M059J (cell line): ENCODE measurements at regions not wholly inside any gene's neighbourhood (a gene's known extent, or its start where the extent isn't known, plus 50 kb on each side); places are given as distances from the start of the nearest gene placed in this dataset.
A peak's percentile ranks its signal among the peaks of the same experiment; 100 is the strongest.

ENCODE experiments used
- DNase-seq: peaks from one replicate; pipeline ENCODE4 v3.0.0-alpha.2; 2012; ENCODE audit warnings: low read depth

DNA sequence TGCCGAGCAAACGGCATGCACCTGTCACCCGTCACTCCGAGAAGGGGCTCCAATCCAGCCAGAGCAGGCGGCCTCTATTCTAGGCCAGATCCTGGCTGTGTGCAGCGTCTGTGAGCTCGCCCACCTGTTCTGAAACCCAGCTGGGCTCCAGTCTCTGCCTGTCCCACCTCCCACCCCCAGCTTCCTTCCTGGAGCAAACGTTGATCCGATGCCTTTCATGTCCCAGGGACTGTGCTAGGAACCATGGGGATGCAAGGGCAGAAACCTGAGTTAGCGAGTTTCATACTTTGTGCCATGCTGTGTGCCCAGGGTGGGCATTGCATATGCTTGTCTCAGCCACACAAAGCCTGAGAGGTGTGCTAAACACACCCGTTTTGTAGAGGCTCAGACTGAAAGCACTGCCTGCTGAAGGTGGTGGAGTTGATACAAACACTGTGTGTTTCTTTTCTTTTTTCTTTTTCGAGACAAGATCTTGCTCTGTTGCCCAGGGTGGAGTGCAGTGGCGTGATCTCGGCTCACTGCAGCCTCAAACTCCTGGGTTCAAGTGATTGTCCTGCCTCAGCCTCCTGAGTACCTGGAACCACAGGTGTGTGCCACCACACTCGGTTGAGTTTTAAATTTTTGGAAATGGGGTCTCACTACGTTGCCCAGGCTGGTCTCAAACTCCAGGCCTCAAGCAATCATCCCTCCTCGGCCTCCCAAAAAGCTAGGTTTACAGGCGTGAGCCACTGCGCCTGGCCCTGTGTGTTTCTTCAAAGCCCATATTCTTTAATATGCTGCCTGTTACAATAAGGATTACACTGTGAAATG lies 84.1 kb upstream of the MED13L start:
- no peak for DNase-seq

DNA sequence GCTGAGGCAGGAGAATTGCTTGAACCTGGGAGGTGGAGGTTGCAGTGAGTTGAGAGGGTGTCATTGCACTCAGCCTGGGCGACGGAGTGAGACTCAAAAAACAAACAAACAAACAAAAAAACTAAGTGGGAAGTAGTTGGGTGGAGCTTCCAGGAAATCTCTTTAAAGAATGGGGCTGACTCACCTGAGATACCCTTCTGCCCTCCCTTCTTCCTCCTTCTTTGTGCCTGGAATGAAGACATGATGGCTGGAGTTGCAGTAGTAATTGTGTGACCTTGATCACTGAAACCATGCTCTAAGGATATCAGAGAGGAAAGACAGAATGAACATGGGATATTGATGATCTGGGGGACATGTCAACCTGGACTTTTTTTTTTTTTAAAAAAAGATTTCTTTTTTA lies 87.6 kb upstream of the MED13L start:
- no peak for DNase-seq

DNA sequence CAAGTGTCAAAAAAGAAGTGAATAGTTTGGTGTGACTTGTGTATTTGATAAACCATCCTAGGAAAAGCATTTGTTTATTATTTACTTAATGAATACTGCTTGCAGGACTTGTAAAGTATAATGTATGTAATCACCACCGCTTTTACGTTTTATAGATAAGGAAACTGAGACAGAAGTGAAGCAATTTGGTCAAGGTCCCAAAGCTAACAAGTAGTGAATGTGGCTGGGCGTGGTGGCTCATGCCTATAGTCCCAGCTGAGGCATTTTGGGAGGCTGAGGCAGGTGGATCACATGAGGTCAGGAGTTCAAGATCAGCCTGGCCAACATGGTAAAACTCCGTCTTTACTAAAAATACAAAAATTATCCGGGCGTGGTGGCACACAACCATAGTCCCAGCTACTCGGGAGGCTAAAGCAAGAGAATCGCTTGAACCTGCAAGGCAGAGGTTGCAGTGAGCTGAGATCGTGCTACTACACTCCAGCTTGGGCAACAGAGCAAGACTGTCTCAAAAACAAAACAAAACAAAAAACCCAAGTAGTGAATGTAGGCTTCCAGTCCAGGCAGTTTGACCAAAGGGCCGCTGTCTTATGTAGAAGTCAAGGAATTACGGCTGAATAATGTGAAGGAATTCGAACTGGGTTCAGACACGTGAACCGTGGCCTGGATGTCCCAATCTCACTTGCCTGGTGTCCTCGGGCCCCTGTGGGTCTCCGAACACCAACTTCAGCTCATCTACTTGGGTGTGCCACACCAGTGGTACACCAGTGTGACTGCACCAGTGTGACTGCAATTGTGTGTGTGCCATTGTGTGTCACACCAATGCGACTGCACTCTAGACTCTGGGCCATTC lies 88.3 kb upstream of the MED13L start:
- DNase-seq: no peak

DNA sequence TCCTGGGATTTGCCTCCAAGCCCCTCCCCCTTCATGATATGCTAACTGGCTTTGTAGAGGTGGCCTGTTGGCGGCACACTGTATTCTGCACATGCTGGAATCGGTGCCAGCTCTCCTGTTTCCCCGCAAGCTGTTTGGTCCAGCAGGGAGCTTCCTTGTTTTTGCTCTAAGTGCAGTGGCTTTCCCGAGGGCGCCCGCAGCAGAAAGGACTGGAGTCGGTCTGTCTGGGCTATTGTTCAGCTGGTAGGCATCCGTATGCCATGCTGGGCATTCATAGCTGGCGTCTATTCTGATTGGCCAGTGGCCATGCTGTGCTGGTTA lies 88.9 kb upstream of the MED13L start:
- peak; percentile 67 for DNase-seq

DNA sequence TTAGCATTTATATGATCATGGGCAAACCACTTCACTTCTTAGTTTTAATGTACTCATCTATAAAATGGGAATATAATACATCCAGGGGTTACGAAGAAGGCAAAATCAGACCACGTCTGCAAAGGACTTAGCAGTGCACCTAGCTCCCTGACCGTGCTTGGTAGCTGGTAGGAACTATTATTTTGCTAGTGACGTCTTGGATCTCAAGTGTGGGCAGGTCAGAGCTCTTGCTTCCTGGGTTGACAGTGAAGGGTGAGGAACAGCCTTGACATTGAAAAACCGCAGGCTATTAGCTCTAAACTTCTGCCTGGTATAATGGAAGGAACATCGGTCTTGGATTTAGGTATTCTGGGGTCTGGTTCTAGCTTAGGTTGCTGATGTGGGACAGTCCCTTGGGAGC lies 89.3 kb upstream of the MED13L start:
- no peak for DNase-seq

DNA sequence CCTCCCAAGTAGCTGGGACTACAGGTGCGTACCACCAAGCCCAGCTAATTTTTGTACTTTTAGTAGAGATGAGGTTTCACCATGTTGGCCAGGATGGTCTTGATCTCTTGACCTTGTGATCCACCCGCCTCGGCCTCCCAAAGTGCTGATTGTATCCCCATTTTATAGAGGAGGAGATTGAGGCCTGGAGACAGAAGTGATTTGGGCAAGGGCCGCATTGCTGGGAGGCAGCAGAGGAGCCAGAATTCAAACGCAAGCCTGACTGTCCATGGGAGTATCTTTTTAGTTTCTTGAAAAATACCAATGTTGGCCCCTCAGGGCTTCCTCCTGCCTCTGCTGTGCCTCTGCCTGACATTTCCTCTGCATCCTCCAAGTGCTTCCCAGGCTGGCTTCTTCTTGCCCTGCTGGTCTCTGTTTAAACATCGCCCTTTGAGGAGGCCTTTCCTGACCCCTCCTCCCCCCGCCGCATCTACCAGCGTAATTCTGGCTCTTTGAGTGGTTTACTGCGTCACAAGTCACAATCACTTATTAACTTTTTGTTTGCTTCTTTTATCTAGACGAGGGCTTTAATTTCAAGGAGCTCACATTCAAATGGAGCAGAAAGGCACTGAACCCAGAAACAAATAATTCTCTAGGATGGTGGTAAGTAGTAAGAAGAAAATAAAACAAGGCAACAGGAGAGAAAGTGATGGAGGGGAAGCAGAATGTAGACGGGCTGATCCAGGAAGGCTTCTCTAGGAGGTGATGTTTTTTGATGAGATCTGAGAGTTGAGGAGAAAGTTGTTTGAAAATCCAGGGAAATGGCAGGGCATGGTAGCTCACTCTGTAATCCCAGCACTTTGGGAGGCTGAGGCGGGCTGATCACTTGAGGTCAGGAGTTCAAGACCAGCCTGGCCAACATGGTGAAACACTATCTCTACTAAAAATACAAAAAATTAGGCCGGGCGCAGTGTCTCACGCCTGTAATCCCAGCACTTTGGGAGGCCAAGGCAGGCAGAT lies 91.0 kb upstream of the MED13L start:
- no peak for DNase-seq

DNA sequence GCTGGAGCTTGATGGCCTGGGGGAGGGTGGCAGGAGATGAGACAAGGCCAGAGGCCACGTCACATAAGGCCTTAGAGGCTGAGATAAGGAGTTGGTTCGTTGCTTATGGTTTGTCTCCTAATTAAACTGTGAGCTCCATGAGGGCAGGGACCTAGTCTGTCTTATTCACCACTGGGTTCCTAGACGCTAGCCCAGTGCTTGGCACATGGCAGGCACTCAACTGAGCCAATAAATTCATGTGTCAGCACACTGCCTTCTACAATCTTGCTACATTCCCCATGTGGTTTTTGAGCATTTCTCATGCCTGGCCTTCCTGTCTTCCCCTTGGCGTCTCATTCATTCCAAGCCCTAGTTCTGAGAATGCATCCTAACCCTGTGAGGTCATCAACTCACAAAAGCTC lies 92.5 kb upstream of the MED13L start:
- DNase-seq: peak; percentile 80

DNA sequence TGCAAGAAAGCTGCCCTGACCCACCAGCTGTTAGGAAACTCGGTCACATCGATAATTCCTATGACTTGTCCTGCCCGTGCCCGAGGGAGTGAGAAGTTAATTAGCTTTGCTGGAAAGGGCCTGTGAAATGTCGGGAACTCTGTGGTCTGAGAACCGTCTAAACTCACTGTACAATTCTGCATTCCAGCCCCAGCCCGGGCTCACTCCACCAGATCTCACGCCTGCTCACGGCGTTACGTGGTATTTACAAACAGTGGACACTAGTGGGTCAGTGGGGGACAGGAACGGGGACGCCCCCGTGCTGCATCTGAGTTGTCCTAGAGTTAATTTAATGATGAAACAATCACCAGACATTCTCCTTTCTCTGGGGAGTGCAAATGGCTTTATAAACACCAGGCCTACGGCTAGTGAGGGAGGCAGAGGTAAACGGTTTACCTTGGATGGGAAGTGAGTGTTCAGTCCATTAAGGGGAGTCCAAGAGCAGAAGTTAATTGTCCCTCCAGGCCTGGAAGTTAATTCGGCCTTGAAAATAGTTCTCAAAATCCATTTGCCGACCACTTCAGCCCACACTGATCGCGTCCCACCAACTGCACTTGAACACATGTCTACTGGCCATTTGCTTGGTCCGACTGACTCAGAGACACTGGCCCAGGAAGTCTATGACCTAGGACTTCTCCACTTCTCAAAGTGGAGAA lies 93.5 kb upstream of the MED13L start:
- no peak for DNase-seq

DNA sequence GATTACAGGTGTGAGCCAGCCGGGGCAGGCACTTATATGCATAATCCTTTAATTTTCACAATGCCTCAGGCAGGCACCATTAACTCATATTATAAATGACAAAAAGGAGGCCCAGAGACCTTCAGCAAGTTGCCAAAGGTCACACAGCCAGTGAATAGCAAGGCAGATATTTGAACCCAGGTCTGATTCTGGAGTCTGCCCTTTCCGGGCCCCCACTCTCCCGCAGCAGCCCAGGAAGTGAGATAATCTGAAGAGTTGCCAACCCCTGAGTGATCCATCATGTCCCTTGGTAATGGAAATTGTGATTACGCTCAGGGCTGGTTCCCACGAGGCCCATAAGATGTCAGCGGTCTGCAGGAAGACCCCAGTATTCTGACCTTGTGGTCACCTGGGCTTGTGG lies 95.3 kb upstream of the MED13L start:
- no peak for DNase-seq

DNA sequence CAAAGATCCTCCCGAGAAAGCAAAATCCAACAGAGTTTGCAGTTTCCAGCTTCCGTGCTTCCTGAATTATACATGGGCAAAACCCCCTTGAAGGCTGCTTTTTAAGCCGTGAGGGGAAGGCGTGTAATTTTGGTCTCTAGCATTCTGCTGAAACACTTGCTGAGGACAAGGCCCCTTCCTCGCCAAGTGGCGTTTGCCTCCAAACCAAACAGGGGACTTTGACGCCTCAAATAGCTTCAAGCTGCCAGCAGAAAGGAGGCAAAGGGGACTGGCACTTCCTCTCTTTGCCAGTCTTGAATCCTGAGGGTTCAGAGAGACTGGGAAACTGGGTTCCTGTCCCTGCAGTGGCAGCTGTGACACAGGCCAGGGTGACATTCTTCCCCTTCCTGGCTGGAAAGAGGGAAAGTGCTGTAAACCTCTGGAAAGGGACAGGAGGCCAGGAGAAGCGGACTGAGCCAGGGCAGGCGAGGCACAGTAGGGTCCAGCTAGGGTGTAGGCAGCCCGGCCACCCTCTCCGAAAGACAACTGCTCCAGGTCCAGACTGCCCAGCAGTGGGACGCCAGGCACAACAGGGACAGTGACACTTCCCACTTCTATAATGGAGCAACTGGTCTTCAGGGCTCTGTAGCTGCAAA lies 96.2 kb upstream of the MED13L start:
- DNase-seq: no peak

DNA sequence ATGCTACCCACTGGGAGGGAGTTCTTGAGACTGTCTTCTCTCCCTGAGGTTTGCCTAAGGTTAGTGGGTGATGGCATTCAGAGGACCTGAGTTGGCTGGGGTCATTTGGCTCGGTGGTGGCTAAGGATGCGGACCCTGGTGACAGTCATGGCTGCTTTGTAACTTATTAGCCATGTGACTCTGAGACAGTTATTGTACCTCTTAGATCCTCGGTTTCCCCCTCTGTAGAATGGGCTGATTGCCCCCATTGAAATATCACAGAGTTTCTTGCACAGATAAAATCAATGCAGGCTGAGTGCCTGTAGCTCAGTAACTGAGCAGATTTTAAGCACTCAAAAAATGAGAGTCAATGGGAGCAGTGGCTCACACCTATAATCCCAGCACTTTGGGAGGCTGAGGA lies 96.7 kb upstream of the MED13L start:
- no peak for DNase-seq

DNA sequence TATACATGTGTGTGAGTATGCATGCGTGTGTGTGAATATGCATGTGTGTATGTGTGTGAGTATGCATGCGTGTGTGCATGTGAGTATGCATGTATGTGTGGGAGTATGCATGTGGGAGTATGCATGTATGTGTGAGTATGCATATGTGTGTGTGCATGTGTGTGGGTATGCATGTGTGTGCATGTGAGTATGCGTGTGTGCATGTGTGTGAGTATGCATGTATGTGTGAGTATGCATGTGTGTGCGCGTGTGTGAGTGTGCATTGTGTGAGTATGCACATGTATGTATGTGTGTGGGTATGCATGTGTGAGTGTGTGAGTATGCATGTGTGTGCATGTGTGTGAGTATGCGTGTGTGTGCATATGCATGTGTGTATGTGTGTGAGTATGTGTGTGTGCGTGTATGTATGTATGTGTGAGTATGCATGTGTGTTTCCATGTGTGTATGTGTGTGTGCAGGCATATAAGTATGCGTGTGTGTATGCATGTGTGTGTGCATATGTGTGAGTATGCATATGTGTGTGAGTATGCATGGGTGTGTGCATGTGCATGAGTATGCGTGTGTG lies 97.9 kb upstream of the MED13L start:
- no peak for DNase-seq

DNA sequence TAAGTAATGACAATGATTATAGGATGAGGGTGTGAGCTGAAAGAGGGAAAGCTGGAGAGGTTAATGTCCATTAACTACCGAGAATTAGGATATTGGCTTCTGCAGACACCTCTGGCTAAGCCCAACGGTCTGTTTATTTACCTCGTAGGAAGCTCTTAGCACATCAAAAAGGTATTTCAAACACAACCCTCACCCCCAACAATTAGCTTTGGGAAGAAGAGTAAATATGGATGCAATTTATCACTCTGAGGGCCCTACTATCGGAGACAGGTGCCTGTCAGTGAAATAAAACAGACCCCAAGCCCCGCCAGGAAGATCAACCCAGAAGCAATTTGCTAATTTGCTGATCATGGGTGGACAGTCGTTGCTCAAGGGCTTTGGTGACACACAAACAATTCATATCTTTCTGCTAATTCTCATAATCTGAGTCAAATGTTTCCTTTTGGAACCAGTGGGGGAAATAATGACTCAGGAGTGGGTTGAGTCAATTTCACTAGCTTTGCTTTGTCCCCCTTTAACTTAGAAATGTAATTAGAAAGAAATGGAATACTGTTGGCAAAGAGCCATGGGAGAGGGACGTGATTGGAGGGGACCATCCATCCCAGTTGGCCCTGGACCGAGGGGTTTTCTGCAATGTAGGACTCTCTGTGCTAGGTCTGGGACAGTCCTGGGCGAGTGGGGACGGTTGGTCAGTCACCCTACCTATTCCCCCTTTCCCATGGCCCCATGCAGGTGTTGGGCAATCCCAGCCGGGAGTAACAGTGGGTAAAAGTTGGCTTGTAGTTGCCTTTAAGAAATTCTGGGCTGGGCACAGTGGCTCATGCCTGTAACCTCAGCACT lies 99.1 kb upstream of the MED13L start:
- peak; percentile 89 for DNase-seq

DNA sequence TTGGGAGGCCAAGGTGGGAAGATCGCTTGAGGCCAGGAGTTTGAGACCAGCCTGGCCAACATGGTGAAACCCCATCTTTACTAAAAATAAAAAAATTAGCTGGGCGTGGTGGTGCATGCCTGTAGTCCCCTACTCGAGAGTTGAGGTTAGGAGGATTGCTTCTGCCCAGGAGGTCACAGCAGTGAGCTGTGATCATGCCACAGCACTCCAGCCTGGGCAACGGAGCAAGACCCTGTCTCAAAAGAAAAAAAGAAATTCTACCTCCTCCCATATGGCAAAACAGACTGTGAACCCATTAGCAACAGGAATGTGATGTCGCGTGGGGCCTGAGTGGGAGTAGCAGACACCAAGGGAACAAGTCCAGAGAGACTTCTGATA lies 99.7 kb upstream of the MED13L start:
- DNase-seq: peak; percentile 22

DNA sequence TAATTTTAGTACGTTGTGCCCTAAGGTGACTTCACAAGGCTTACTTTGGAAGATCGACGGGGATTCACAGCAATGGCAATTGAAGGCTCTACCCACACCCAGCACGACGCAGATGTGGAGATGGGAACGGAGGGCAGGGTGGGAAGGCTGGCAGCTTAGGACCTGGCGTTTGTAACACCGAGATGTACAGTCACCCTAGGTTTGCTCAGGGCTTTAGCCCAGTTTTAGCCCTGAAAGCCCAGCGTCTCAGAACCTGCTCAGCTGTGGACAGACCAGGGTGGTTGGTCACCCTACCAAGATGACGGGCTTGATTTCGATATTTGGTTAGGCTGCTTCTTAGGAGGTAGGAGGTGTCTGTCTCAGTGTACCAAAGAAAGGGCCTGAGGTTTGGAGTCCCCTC lies 100.5 kb upstream of the MED13L start:
- no peak for DNase-seq

DNA sequence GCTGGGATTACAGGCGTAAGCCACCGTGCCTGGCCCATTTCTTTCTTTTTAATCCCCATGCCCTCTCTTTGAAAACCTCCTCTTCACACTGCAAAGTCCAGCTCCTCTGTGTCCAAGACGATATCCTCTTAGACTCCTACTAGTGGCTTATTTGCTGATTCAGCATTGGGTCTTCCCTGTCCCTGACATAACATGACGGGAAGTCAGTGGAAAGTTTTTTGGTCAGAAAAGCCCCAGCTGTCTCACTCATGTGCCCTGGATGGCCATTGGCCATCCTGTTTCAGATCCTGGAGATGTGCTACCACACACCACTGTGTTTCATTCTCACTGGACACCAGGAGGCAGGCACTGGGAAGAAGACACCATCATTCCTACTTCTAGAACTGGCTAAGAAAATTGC lies 102.6 kb upstream of the MED13L start:
- peak; percentile 31 for DNase-seq

DNA sequence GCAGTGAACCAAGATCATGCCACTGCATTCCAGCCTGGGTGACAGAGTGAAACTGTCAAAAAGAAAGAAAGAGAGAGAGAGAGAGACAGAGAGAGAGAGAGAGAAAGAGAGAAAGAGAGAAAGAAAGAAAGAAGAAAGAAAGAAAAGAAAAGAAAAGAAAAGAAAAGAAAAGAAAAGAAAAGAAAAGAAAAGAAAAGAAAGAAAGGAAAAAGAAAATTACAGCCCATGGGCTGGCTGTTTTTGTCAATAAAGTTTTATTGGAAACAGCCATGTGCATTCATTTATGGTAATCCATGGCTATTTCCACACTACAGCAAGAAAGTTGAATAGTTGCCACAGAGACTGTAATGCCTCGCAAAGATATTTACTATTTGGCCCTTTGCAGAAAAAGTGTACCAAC lies 103.2 kb upstream of the MED13L start:
- peak; percentile 11 for DNase-seq

DNA sequence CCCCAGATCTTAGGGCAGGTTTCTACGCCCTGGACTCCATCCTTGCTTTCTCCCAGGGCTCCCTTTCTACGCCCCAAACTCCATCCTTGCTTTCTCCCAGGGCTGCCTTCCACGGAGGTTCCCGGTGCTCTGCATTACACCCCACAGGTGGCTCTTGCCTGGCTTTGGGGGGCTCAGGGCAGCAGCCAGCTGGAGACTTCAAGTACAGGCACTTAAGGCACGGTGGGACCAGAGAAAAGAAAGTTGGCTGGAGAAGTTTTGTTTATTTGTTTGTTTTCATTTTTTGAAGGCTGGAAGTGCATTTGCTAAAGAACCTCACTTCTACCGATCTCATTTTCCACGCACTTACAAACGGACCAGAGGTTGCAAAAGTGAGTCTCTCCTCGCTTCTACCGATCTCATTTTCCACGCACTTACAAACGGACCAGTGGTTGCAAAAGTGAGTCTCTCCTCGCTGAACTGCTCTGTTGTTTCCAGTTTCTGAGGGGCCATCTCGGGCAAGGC lies 103.8 kb upstream of the MED13L start:
- DNase-seq: no peak
